Ascending aorta (tissue), 2 donors: ENCODE measurements at regions not wholly inside any gene's neighbourhood (a gene's known extent, or its start where the extent isn't known, plus 50 kb on each side); places are given as distances from the start of the nearest gene placed in this dataset.

Source experiments
- DNase-seq, 2 donors: peaks; one replicate each; pipeline ENCODE4 v3.0.0-alpha.2; 2019; ENCODE audit warnings: low spot score in 2 of 2
- H3K27ac ChIP-seq, 2 donors: fragments of 200-600 bp; sonication (generic); one replicate each; pipeline ENCODE4 v1.5.1; 2016 to 2017; ENCODE audit warnings: mild to moderate bottlenecking in 1 of 2
- H3K27me3 ChIP-seq: fragments of 200-600 bp; sonication (generic); one replicate; pipeline ENCODE4 v1.5.1; 2017
- H3K36me3 ChIP-seq, 2 donors: fragments of 200-600 bp; sonication (generic); one replicate each; pipeline ENCODE4 v1.5.1; 2016
- H3K4me1 ChIP-seq, 2 donors: fragments of 200-600 bp; sonication (generic); one replicate each; pipeline ENCODE4 v1.5.1; 2016 to 2017; ENCODE audit warnings: mild to moderate bottlenecking in 1 of 2
- H3K4me3 ChIP-seq, 2 donors: fragments of 200-600 bp; sonication (generic); one replicate each; pipeline ENCODE4 v1.5.1; 2016 to 2017; ENCODE audit warnings: mild to moderate bottlenecking in 1 of 2
- H3K9me3 ChIP-seq, 2 donors: fragments of 200-600 bp; sonication (generic); one replicate each; pipeline ENCODE4 v1.5.1; 2016
- CTCF ChIP-seq, 3 experiments: fragments of 200-600 bp in 2 of 3; fragments of 450-650 bp in 1 of 3; sonication (generic) in 2 of 3; IDR thresholded peaks; one replicate each; pipeline ENCODE4 v1.5.1; 2016 to 2019; ENCODE audit warnings: antibody characterized with exemption in 3 of 3, mild to moderate bottlenecking in 1 of 3, moderate library complexity in 1 of 3
- intact Hi-C: fragments of 100-400 bp; cut with DNase I; formaldehyde crosslinking; loops from one replicate; pipeline ENCODE4 v1.15.1; 2023

GRCh38 chr7:115127399-115128021 is 205.6 kb downstream of the MDFIC start:
- no peaks in the 10 kb centered on the region for H3K36me3 ChIP-seq
- intact Hi-C loops, result no loop called here
- no peak overlapping the region for H3K27ac ChIP-seq
- no peaks in the 10 kb centered on the region for H3K4me1 ChIP-seq
- no peak for DNase-seq
- TF ChIP-seq CTCF (IDR thresholded peaks at IDR 0.05), result no peak
- no peaks in the 10 kb centered on the region for H3K9me3 ChIP-seq
- no peak overlapping the region for H3K4me3 ChIP-seq
- no peaks in the 10 kb centered on the region for H3K27me3 ChIP-seq

- Histone ChIP-seq H3K9me3 (no peaks in the 10 kb centered on the region), H3K4me3 (no peak overlapping the region), H3K36me3 (no peaks in the 10 kb centered on the region), H3K27ac (no peak overlapping the region), H3K4me1 (no peaks in the 10 kb centered on the region), H3K27me3 (no peaks in the 10 kb centered on the region)
- no peak for DNase-seq
- TF ChIP-seq CTCF (IDR thresholded peaks at IDR 0.05), result no peak
- intact Hi-C loops, result no loop called here
These were observed 203.9 kb downstream of the MDFIC start for GRCh38 chr7:115125750-115126149.

- DNase-seq, result no peak
- Histone ChIP-seq H3K27ac (no peak overlapping the region), H3K36me3 (no peaks in the 10 kb centered on the region), H3K4me1 (no peaks in the 10 kb centered on the region), H3K9me3 (no peaks in the 10 kb centered on the region), H3K4me3 (no peak overlapping the region), H3K27me3 (no peaks in the 10 kb centered on the region)
- intact Hi-C loops, result no loop called here
- TF ChIP-seq CTCF (IDR thresholded peaks at IDR 0.05), result no peak
These were observed 203.4 kb downstream of the MDFIC start for GRCh38 chr7:115125312-115125711.

GRCh38 chr7:115124409-115124939 is 202.6 kb downstream of the MDFIC start:
- Histone ChIP-seq H3K36me3 (no peaks in the 10 kb centered on the region), H3K27me3 (no peaks in the 10 kb centered on the region), H3K4me1 (no peaks in the 10 kb centered on the region), H3K9me3 (no peaks in the 10 kb centered on the region), H3K4me3 (no peak overlapping the region), H3K27ac (no peak overlapping the region)
- no peak for DNase-seq
- no peak for TF ChIP-seq CTCF (IDR thresholded peaks at IDR 0.05)
- intact Hi-C loops, result no loop called here

GRCh38 chr7:115123441-115123840 is 201.5 kb downstream of the MDFIC start:
- Histone ChIP-seq H3K9me3 (no peaks in the 10 kb centered on the region), H3K27me3 (no peaks in the 10 kb centered on the region), H3K4me3 (no peak overlapping the region), H3K27ac (no peak overlapping the region), H3K36me3 (no peaks in the 10 kb centered on the region), H3K4me1 (no peaks in the 10 kb centered on the region)
- intact Hi-C loops, result no loop called here
- no peak for TF ChIP-seq CTCF (IDR thresholded peaks at IDR 0.05)
- DNase-seq, result no peak

- no peak for TF ChIP-seq CTCF (IDR thresholded peaks at IDR 0.05)
- intact Hi-C loops, result no loop called here
These were observed 200.5 kb downstream of the MDFIC start for GRCh38 chr7:115122388-115122787.

More at GRCh38 chr7:115122388-115122787, 200.5 kb downstream of the MDFIC start:
- Histone ChIP-seq H3K36me3 (no peaks in the 10 kb centered on the region), H3K4me3 (no peak overlapping the region), H3K9me3 (no peaks in the 10 kb centered on the region), H3K27me3 (no peaks in the 10 kb centered on the region), H3K4me1 (no peaks in the 10 kb centered on the region), H3K27ac (no peak overlapping the region)
- DNase-seq, result no peak
